ENCODE measurements at regions not wholly inside any gene's neighbourhood (a gene's known extent, or its start where the extent isn't known, plus 50 kb on each side); places are given as distances from the start of the nearest gene placed in this dataset.

- Histone ChIP-seq H3K4me1 (ENCODE audit: insufficient read depth, low read length) (no peaks in the 10 kb centered on the region), H3K79me2 (ENCODE audit: insufficient read depth, low read length) (no peaks in the 10 kb centered on the region), H3K4me3 (ENCODE audit: insufficient read depth, low read depth, low read length) (no peak overlapping the region), H4K20me1 (ENCODE audit: insufficient read depth, low read length) (no peaks in the 10 kb centered on the region), H3K27me3 (ENCODE audit: insufficient read depth, low read length) (no peaks in the 10 kb centered on the region), H3K9me3 (ENCODE audit: insufficient read depth, low read depth, low read length) (no peaks in the 10 kb centered on the region), H3K36me3 (ENCODE audit: insufficient read depth, low read length) (no peaks in the 10 kb centered on the region), H3K27ac (ENCODE audit: low read depth, low read length) (no peak overlapping the region), H3K9ac (ENCODE audit: low read length) (no peak overlapping the region), H2AFZ (ENCODE audit: low read depth, low read length) (no peak overlapping the region), H3K4me2 (ENCODE audit: low read length) (no peak overlapping the region)
- Mint-ChIP-seq H3K9me3 (ENCODE audit: unreplicated experiment) (no peaks in the 10 kb centered on the region), H3K36me3 (ENCODE audit: low read depth, unreplicated experiment) (no peaks in the 10 kb centered on the region), H3K27me3 (ENCODE audit: low read depth, unreplicated experiment) (no peaks in the 10 kb centered on the region), H3K4me1 (ENCODE audit: low read depth, unreplicated experiment) (peaks cover 3% of the 10 kb centered on the region), H3K27ac (ENCODE audit: unreplicated experiment) (no peak overlapping the region), H3K4me3 (ENCODE audit: unreplicated experiment) (no peak overlapping the region)
- TF ChIP-seq EZH2 (IDR thresholded peaks at IDR 0.05; ENCODE audit: insufficient read depth, low read length) (no peak), CTCF (IDR thresholded peaks at IDR 0.05; ENCODE audit: insufficient read depth, low read depth, low read length) (no peak)
- DNase-seq (ENCODE audit: low read depth): no peak
- no peak for FAIRE-seq
Measured at GRCh38 chr2:156884216-156884615, 373.3 kb upstream of the GALNT5 start.

GRCh38 chr2:156890529-156891148 lies 366.9 kb upstream of the GALNT5 start:
- DNase-seq (ENCODE audit: low read depth): no peak
- Histone ChIP-seq H3K4me3 (ENCODE audit: insufficient read depth, low read depth, low read length) (no peak overlapping the region), H3K4me2 (ENCODE audit: low read length) (no peak overlapping the region), H3K79me2 (ENCODE audit: insufficient read depth, low read length) (no peaks in the 10 kb centered on the region), H3K27ac (ENCODE audit: low read depth, low read length) (no peak overlapping the region), H3K4me1 (ENCODE audit: insufficient read depth, low read length) (peaks cover 3% of the 10 kb centered on the region), H3K36me3 (ENCODE audit: insufficient read depth, low read length) (no peaks in the 10 kb centered on the region), H3K27me3 (ENCODE audit: insufficient read depth, low read length) (no peaks in the 10 kb centered on the region), H3K9ac (ENCODE audit: low read length) (no peak overlapping the region), H3K9me3 (ENCODE audit: insufficient read depth, low read depth, low read length) (no peaks in the 10 kb centered on the region), H2AFZ (ENCODE audit: low read depth, low read length) (no peak overlapping the region), H4K20me1 (ENCODE audit: insufficient read depth, low read length) (no peaks in the 10 kb centered on the region)
- FAIRE-seq: no peak
- Mint-ChIP-seq H3K4me1 (ENCODE audit: low read depth, unreplicated experiment) (peaks cover 9% of the 10 kb centered on the region), H3K27ac (ENCODE audit: unreplicated experiment) (no peak overlapping the region), H3K27me3 (ENCODE audit: low read depth, unreplicated experiment) (no peaks in the 10 kb centered on the region), H3K9me3 (ENCODE audit: unreplicated experiment) (no peaks in the 10 kb centered on the region), H3K36me3 (ENCODE audit: low read depth, unreplicated experiment) (no peaks in the 10 kb centered on the region), H3K4me3 (ENCODE audit: unreplicated experiment) (no peak overlapping the region)
- TF ChIP-seq CTCF (IDR thresholded peaks at IDR 0.05; ENCODE audit: insufficient read depth, low read depth, low read length) (no peak), EZH2 (IDR thresholded peaks at IDR 0.05; ENCODE audit: insufficient read depth, low read length) (no peak)

GRCh38 chr2:156891609-156892008 lies 365.9 kb upstream of the GALNT5 start:
- no peak overlapping the region for H3K27ac Mint-ChIP-seq (ENCODE audit: unreplicated experiment)
- Histone ChIP-seq H3K4me2 (ENCODE audit: low read length) (no peak overlapping the region), H2AFZ (ENCODE audit: low read depth, low read length) (no peak overlapping the region), H3K9ac (ENCODE audit: low read length) (no peak overlapping the region), H3K79me2 (ENCODE audit: insufficient read depth, low read length) (no peaks in the 10 kb centered on the region), H3K9me3 (ENCODE audit: insufficient read depth, low read depth, low read length) (no peaks in the 10 kb centered on the region), H3K27ac (ENCODE audit: low read depth, low read length) (no peak overlapping the region), H3K4me1 (ENCODE audit: insufficient read depth, low read length) (peaks cover 3% of the 10 kb centered on the region), H3K36me3 (ENCODE audit: insufficient read depth, low read length) (no peaks in the 10 kb centered on the region), H4K20me1 (ENCODE audit: insufficient read depth, low read length) (no peaks in the 10 kb centered on the region), H3K4me3 (ENCODE audit: insufficient read depth, low read depth, low read length) (no peak overlapping the region), H3K27me3 (ENCODE audit: insufficient read depth, low read length) (no peaks in the 10 kb centered on the region)
- no peaks in the 10 kb centered on the region for H3K36me3 Mint-ChIP-seq (ENCODE audit: low read depth, unreplicated experiment)
- H3K9me3 Mint-ChIP-seq (ENCODE audit: unreplicated experiment): no peaks in the 10 kb centered on the region
- DNase-seq (ENCODE audit: low read depth) (no peak), FAIRE-seq (no peak)
- H3K4me1 Mint-ChIP-seq (ENCODE audit: low read depth, unreplicated experiment): peaks cover 13% of the 10 kb centered on the region
- TF ChIP-seq EZH2 (IDR thresholded peaks at IDR 0.05; ENCODE audit: insufficient read depth, low read length): no peak
- no peak for TF ChIP-seq CTCF (IDR thresholded peaks at IDR 0.05; ENCODE audit: insufficient read depth, low read depth, low read length)
- H3K4me3 Mint-ChIP-seq (ENCODE audit: unreplicated experiment): no peak overlapping the region
- no peaks in the 10 kb centered on the region for H3K27me3 Mint-ChIP-seq (ENCODE audit: low read depth, unreplicated experiment)

Measured in astrocyte (in vitro differentiated cells and primary cell).